Naive thymus-derived CD8-positive, alpha-beta T cell (primary cell): ENCODE measurements at regions not wholly inside any gene's neighbourhood (a gene's known extent, or its start where the extent isn't known, plus 50 kb on each side); places are given as distances from the start of the nearest gene placed in this dataset.
"Not testable (repeated sequence)": the region's sequence is repeated elsewhere in the genome, so short reads cannot be mapped to it uniquely, and the experiment has no call there.

Experiments
- ATAC-seq, 2 donors: fragments of 150-1000 bp; cut with Tn5 transposase in 1 of 2; sonication (Bioruptor Pico), chemical (Tn5 transposase) in 1 of 2; 1 replicate in 1 of 2; 2 replicates in 1 of 2; pipeline ENCODE4 v1.10.0; 2021; ENCODE audit warnings: mild to moderate bottlenecking in 2 of 2, moderate library complexity in 2 of 2
- POLR2A ChIA-PET: fragments of 350-600 bp; sonication (Branson Sonifier 250); formaldehyde crosslinking; loops from one replicate; lab custom pipeline; 2021; ENCODE audit warnings: antibody characterized with exemption; lab: Charles Lee
- DNase-seq, 10 donors: peaks; one replicate each; pipeline versions ENCODE4 v3.0.0 to v3.0.0-alpha.2; 2020 to 2022
- H3K27ac Mint-ChIP-seq, 10 donors: one replicate each; pipeline ENCODE4 v1.8.0; 2020 to 2022; ENCODE audit warnings: mild to moderate bottlenecking in 10 of 10, mixed read lengths in 10 of 10, moderate library complexity in 4 of 10, inconsistent platforms in 1 of 10
- H3K27me3 Mint-ChIP-seq, 5 donors: one replicate each; pipeline ENCODE4 v1.8.0; 2021 to 2022; ENCODE audit warnings: mixed read lengths in 5 of 5
- H3K36me3 Mint-ChIP-seq, 3 donors: one replicate each; pipeline ENCODE4 v1.8.0; 2020 to 2022; ENCODE audit warnings: mixed read lengths in 3 of 3, mild to moderate bottlenecking in 2 of 3, inconsistent platforms in 1 of 3
- H3K4me1 Mint-ChIP-seq, 4 donors: one replicate each; pipeline ENCODE4 v1.8.0; 2021 to 2022; ENCODE audit warnings: mixed read lengths in 4 of 4
- H3K4me3 Mint-ChIP-seq, 10 donors: one replicate each; pipeline ENCODE4 v1.8.0; 2020 to 2022; ENCODE audit warnings: mild to moderate bottlenecking in 10 of 10, mixed read lengths in 10 of 10, moderate library complexity in 6 of 10, inconsistent platforms in 1 of 10
- H3K9me3 Mint-ChIP-seq, 9 donors: one replicate each; pipeline ENCODE4 v1.8.0; 2020 to 2022; ENCODE audit warnings: mixed read lengths in 9 of 9, mild to moderate bottlenecking in 3 of 9, inconsistent platforms in 1 of 9, moderate library complexity in 1 of 9

DNA sequence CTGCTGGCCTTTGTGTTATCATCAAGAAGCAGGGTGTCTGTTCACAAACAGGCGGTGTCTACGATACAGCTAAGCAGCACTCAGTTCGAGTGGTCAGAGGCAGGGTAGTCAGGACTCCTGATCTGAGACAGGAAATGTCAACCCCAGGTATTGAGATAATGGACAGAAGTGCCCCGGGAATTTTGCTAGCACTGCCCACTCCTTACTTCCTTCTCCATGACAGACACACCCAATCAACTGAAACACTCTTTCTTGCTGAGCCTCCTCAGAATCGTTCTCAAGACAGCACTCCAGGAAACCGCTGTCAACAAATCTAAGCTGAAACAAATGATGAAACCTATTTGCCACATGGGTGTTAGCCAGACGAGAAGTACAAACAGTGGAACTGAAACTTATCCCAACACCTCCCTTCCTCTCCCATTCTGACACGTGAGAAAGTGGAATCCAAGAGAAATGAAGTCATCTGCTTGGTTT, 109.3 kb downstream of the GTF2IRD2B start:
- H3K27ac Mint-ChIP-seq, DNase-seq, ATAC-seq, H3K27me3 Mint-ChIP-seq, H3K4me1 Mint-ChIP-seq, H3K36me3 Mint-ChIP-seq, H3K4me3 Mint-ChIP-seq, H3K9me3 Mint-ChIP-seq, POLR2A ChIA-PET: not testable (repeated sequence)

DNA sequence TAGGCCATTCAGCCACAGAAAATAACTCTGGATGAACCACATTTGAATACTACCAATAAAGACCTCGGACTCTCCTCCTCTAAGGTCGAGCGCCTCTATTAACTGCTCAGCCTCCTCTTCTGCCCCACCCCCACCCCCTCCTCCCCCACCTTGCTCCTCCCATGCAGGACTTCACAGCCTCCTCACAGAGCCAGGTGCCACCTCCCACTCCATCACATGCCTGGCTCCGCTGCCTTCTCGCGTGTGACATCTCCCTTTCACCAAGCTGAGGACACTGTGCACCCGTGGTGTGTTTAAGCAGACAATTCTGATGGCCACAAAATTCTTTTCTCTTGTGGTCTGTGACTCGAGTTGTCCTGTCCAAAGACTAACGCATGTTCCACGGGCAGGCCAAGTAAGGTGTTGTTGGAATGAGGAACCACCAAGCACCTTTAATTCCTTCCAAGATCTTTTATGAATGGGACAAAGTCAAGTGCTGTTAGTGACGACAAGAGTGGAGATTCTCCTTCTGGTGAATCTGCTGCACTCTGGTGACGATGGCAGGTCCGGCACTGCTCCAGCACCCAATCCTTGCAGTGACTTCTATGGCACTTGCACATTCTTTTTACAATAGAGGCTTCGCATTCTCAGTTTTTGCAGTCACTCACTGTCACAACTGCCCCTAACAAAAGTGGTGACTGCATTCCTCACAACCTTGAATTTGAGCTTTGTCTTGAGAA, 113.1 kb downstream of the GTF2IRD2B start:
- not testable (repeated sequence) for H3K9me3 Mint-ChIP-seq

DNA sequence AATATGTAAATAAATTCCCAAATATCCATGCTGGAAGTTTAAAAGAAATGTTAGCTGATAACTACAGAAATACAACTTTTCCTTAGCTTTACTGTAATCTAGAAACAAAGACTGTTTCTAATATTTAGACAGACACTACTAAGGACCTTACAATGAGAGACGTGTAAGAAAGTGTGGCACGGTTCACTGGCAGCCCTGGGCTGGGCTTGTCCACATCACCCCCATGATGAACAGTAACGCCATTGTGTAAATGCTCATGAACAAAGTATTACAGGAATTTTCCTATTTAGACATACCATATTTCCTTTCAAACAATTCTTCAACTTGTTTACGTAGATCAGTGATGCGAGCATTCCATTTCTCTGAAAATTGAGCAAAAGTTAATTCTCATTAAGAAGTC, 123.1 kb downstream of the GTF2IRD2B start:
- H3K9me3 Mint-ChIP-seq, H3K4me1 Mint-ChIP-seq, DNase-seq, H3K36me3 Mint-ChIP-seq, H3K4me3 Mint-ChIP-seq, H3K27me3 Mint-ChIP-seq, ATAC-seq, H3K27ac Mint-ChIP-seq, POLR2A ChIA-PET: not testable (repeated sequence)

More for the DNA sequence above, 113.1 kb downstream of the GTF2IRD2B start:
- DNase-seq, H3K27ac Mint-ChIP-seq, H3K4me3 Mint-ChIP-seq, ATAC-seq, H3K36me3 Mint-ChIP-seq, H3K4me1 Mint-ChIP-seq, POLR2A ChIA-PET, H3K27me3 Mint-ChIP-seq: not testable (repeated sequence)

DNA sequence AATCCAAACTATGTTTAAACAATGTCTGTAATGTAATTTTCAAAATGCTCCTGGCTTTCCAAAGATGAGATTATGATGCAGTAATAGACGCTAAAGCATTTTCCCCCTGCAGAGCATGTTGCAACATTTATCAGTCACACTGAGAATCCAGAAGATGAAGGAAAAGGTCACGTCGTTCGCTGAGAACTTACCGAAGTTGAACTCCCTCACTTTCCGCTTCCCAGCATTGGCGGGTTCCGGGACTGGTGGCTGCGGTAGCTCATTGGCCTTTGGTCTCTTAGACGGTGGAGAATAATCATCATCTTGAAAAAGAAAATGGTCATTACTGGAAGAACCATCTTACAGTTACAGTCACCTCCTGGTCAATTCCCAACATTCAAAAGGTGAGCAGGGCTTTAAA, 124.6 kb downstream of the GTF2IRD2B start:
- ATAC-seq, DNase-seq, H3K4me3 Mint-ChIP-seq, H3K4me1 Mint-ChIP-seq, H3K27me3 Mint-ChIP-seq, H3K9me3 Mint-ChIP-seq, H3K27ac Mint-ChIP-seq, H3K36me3 Mint-ChIP-seq, POLR2A ChIA-PET: not testable (repeated sequence)

DNA sequence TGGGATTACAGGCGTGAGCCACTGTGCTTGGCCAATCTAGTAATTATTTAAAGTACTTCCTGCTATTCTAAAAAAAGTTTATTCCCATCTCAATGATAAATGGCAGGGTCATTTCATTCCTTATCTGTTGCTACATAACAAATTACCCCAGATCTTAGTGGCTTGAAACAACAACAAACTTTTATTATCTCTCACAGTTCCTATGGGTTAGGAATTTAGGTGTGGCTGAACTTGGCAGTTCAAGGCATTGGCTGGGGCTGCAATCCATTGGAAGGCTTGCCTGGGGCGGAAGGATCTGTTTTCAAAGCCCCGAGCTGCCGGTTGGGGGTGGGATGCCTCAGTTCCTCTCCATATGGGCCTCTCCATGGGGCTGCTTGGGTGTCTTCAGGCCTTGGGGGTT, 133.7 kb downstream of the GTF2IRD2B start:
- POLR2A ChIA-PET, H3K27ac Mint-ChIP-seq, H3K9me3 Mint-ChIP-seq, H3K4me1 Mint-ChIP-seq, H3K27me3 Mint-ChIP-seq, H3K4me3 Mint-ChIP-seq, ATAC-seq, DNase-seq, H3K36me3 Mint-ChIP-seq: not testable (repeated sequence)

DNA sequence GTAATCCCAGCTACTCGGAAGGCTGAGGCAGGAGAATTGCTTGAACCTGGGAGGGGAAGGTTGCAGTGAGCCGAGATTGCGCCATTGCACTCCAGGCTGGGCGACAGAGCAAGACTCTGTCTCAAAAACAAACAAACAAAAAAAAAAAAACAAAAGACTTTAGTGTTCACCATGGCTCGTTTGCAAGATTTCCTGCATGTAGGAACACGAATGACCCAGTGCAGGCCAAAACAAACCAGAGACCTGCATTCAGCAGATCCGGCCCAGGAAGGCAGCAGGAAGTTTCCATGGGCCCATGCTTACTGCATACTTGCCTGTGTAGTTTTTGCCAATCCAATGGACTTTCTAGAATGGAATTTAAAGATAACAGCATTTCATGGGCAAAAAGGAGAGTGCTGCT, 137.2 kb downstream of the GTF2IRD2B start:
- H3K36me3 Mint-ChIP-seq, H3K4me3 Mint-ChIP-seq, H3K27me3 Mint-ChIP-seq, DNase-seq, ATAC-seq, H3K9me3 Mint-ChIP-seq, POLR2A ChIA-PET, H3K4me1 Mint-ChIP-seq, H3K27ac Mint-ChIP-seq: not testable (repeated sequence)

DNA sequence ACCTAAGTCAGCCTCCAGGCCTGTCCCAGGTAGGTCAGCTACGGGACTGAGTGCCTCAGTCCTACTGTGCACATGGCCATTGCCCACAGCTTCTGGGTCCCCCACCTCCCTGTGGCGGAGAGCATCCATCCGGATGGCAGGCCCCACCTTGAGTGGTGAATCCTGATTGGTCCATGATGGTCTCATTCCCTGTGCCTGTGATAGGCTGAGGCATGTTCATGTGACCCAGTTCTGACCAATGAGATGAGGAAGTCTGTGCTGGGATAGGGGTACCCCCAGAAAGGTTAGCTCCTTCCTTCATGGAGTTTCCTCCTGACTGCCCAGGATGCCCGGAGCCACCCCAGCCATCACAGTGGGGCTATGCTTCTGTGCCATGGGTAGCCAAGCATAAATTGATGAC, 138.2 kb downstream of the GTF2IRD2B start:
- H3K4me3 Mint-ChIP-seq, POLR2A ChIA-PET, H3K27ac Mint-ChIP-seq, DNase-seq, ATAC-seq, H3K36me3 Mint-ChIP-seq, H3K9me3 Mint-ChIP-seq, H3K27me3 Mint-ChIP-seq, H3K4me1 Mint-ChIP-seq: not testable (repeated sequence)

DNA sequence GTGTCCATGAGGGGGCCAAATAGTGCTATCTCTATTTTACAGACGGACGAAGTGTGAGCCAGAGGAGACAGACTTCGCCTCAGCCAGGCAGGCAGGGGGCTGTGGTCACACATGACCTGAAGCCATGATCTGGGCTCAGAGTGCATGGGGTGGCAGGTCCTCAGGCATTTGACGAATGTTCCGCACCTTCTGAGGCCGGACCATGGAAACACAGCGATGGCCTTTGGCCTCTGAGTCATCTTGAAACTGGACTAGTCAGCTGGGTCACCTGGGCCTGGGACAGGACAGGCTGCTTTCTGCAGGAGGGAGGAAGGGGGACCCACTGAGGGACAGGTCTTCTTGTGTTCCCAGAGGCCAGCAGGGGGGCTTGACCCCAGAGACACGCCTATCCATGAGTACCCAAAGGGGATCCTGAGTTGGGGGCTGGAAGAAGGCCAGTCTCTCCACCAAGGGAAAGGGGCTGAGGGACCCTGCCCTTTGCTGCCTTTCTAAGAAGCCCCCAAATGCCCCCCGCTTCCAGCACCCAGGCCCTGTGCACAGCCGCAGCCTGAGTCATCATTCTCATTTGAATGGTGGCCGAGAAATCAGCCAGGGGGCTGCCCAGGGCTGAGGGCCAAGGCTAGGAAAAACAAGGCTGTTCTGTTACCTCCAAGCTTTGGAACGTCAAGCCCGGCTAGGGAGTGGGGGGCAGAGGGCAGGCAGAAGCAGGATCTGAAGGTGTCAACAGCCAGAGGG, 142.9 kb downstream of the GTF2IRD2B start:
- DNase-seq, POLR2A ChIA-PET, H3K4me3 Mint-ChIP-seq, H3K27ac Mint-ChIP-seq, ATAC-seq, H3K27me3 Mint-ChIP-seq, H3K4me1 Mint-ChIP-seq, H3K36me3 Mint-ChIP-seq, H3K9me3 Mint-ChIP-seq: not testable (repeated sequence)

DNA sequence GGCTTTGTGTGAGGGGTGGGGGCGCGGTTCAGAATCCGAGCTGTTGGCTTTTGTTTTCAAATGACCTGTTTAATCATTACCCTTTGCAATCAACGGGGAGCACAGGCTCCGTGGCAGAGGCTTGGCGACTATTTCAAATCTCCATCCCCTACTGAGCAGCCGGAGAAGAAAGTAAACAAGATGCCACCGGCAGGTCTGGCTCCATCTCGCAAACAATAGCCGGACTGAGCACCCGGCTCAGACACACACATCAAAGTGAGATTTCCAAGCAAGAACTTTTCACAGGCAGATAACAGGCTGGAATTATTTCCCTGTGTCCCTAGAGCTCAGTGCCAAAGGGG, 143.4 kb downstream of the GTF2IRD2B start:
- H3K4me3 Mint-ChIP-seq, DNase-seq, ATAC-seq, H3K36me3 Mint-ChIP-seq, H3K4me1 Mint-ChIP-seq, H3K9me3 Mint-ChIP-seq, H3K27ac Mint-ChIP-seq, POLR2A ChIA-PET, H3K27me3 Mint-ChIP-seq: not testable (repeated sequence)

DNA sequence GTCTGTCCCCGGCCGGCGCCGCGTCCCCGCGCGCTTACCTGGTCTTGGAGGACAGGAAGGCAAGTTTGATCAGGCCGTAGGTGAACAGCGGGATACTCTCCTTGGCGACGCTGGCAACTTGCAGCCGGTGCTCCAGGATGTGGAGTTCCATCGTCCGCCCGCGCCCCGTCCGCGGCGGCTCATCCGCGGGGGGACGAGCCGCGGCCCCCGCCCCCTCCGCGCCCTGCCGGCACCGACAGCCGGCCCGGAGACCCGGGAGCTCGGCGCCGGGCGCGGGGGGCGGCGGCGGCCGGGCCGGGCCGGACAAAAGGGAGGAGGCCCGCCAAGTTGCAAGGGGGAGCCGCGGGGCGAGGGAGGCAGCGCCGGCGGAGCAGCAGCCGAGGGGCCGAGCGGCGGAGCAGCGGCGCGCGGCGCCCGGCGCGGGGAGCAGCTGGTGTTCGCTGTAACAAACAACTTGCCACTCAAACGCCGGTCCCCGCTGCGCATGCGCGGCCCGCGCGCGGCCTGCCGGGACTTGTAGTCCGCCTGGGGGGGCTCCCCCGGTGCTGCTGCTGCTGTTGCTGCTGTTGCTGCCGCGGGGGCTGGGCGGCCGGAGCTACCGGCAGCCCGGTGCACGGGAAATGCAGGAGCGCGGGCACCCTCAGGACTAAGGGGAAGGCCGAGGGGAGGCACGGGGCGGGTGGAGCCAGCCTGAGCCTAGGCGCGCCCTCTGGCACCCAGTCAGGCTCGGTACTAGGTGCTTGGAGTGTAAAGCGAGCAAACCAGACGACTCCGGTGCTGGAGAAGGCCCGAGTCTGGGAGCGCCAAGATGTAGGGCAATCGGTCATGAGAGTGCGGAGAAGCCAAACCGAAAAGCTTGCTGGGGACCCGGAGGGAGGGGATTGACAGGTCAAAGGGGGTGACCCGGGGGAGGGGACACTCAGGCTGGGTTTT, 145.1 kb downstream of the GTF2IRD2B start:
- peak; percentile 89 to 93 for ATAC-seq
- peak overlapping the region in 7 of 10 donors; percentile 28 to 74 (median 58) for H3K4me3 Mint-ChIP-seq
- H3K4me1 Mint-ChIP-seq, H3K27me3 Mint-ChIP-seq, H3K27ac Mint-ChIP-seq, POLR2A ChIA-PET, H3K9me3 Mint-ChIP-seq, H3K36me3 Mint-ChIP-seq: not testable (repeated sequence)
- peak in 7 of 10 donors; percentile 50 to 67 (median 60) for DNase-seq

DNA sequence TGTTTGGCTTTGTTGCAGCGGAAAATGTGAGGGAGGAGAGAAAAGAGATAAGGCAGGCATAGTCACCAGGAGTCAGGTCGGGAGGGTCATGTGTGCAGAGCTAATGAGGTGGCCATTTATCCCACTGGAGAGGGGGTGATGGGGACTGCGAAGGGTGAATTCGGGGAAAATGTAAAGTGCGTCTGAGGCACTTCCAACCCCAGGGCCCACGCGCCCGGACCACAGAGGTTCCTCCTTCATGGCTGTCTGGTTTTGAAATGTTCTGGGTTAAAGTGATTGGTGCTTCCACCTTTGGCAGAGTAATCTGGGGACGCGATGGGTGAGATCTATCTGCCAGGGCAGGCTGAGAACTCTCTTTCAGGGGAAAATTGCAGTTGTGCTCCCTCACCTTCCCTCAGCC, 145.9 kb downstream of the GTF2IRD2B start:
- H3K4me1 Mint-ChIP-seq, H3K36me3 Mint-ChIP-seq, ATAC-seq, DNase-seq, H3K4me3 Mint-ChIP-seq, H3K27me3 Mint-ChIP-seq, H3K9me3 Mint-ChIP-seq, POLR2A ChIA-PET, H3K27ac Mint-ChIP-seq: not testable (repeated sequence)

DNA sequence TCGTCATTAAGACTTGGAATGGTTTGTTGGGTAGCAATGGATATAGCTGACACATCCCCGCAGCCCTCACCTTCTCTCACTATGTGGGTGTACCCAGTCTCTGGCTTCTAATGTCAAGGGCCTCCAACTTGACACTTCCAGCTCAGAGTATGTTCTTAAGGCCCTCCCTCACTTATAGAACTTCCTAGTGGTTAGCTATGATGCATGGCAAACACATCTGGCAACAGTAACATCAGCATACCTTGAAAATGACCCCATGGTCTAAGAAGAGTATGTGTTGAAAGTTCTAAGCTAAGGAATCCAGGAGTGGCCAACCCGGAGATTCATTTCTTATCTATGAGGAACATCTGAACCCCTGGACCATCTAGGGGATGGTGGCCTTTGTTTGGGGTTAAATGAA, 151.2 kb downstream of the GTF2IRD2B start:
- POLR2A ChIA-PET, DNase-seq, H3K9me3 Mint-ChIP-seq, H3K27ac Mint-ChIP-seq, H3K4me1 Mint-ChIP-seq, H3K27me3 Mint-ChIP-seq, ATAC-seq, H3K4me3 Mint-ChIP-seq, H3K36me3 Mint-ChIP-seq: not testable (repeated sequence)

DNA sequence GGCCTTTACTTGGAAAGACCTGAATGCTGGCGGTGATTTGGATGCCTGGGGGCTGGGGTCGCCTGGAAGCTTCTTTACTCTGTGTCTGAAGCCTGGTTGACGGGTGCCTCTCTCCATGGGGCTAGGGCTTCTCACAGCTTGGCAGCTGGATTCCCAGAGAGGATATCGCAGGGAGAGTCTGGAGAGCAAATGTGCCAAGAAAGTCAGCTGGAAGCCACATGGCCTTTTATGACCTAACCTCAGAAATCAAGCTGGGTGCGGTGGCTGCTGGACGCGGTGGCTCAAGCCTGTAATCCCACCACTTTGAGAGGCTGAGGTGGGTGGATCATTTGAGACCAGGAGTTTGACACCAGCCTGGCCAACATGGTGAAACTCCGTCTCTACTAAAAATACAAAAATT, 147.2 kb upstream of the TRIM73 start:
- H3K9me3 Mint-ChIP-seq, H3K27me3 Mint-ChIP-seq, POLR2A ChIA-PET, H3K4me3 Mint-ChIP-seq, DNase-seq, H3K27ac Mint-ChIP-seq, H3K4me1 Mint-ChIP-seq, H3K36me3 Mint-ChIP-seq, ATAC-seq: not testable (repeated sequence)
